Stimulated activated CD4-positive, alpha-beta T cell treated with anti-CD3 and anti-CD28 coated beads, Interleukin-4, amount 100 ng/mL, for 1 hour (primary cell): ENCODE measurements at regions not wholly inside any gene's neighbourhood (a gene's known extent, or its start where the extent isn't known, plus 50 kb on each side); places are given as distances from the start of the nearest gene placed in this dataset.
A peak's percentile ranks its signal among the peaks of the same experiment; 100 is the strongest.
"Not testable (repeated sequence)": the region's sequence is repeated elsewhere in the genome, so short reads cannot be mapped to it uniquely, and the experiment has no call there.

Source experiments
- DNase-seq: peaks from one replicate; pipeline ENCODE4 v3.0.0-alpha.2; 2020

GRCh38 chr1:101492144-101492543 is 255.3 kb downstream of the S1PR1 start:
- not testable (repeated sequence) for DNase-seq

DNA sequence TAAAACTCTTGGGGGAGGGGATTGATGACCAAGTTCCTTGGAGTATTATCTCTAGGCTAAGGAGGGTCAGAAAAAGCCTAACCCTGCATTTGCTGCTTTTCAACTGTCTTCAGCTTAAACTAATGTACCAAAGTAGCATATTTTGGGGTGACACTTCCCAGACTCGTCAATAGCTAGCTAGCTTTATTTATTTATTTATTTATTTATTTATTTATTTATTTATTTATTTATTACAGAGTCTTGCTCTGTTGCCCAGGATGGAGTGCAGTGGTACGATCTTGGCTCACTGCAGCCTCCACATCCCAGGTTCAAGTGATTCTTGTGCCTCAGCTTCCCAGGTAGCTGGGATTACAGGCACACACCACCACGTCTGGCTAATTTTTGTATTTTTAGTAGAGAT is 257.1 kb downstream of the S1PR1 start:
- not testable (repeated sequence) for DNase-seq

DNA sequence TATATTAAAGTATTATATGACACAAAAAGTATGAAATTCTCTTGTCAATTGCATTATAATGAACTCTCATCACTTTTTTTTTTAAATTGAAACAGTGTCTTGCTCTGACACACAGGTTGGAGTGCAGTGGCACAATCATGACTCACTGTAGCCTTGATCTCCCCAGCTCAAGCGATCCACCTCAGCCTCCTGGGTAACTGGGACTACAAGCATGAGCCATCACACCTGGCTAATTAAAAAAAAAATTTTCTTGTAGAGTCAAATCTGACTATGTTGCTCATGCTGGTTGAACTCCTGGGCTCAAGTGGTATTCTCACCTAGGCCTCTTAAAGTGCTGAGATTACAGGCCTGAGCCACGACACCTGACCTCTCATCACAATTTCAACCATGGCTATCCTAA is 259.3 kb downstream of the S1PR1 start:
- DNase-seq: no peak

- no peak for DNase-seq
These were observed 261.2 kb downstream of the S1PR1 start for GRCh38 chr1:101497881-101498559.

DNA sequence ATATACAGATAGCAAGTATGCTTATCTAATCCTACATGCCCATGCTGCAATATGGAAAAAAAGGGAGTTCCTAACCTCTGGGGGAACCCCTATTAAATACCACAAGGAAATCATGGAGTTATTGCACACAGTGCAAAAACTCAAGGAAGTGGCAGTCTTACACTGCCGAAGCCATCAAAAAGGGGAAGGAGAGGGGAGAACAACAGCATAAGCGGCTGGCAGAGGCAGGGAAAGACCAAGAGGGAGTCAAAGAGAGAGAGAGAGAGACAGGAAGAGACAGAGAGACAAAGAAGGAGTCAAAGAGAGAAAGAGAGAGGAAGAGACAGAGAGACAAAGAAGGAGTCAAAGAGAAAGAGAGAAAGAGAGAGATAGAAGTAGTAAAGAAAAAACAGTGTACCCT is 267.3 kb downstream of the S1PR1 start:
- not testable (repeated sequence) for DNase-seq

- not testable (repeated sequence) for DNase-seq
These were observed 268.4 kb downstream of the S1PR1 start for GRCh38 chr1:101505240-101505639.

- peak; percentile 2 for DNase-seq
These were observed 269.8 kb downstream of the S1PR1 start for GRCh38 chr1:101506541-101507164.

GRCh38 chr1:101507547-101507971 is 270.7 kb downstream of the S1PR1 start:
- DNase-seq: no peak

DNA sequence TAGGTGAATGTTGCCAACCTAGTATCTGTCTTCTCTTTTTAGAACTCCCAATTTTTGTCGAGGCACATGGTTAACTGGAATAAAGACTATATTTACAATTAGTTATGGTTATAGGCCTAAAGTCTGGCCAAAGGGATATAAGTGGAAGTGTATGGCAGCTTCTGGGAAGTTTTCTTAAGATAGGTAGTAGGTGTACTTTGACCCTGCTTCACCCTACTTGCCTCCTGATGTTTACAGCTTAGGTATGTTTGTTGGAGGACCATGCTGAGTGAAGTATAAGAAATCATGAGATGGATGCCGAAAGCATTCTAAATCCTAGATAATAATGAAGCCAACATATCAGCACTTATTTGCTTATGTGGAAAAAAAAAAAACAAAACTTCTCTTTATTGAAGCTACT is 272.1 kb downstream of the S1PR1 start:
- DNase-seq: no peak

- no peak for DNase-seq
These were observed 272.6 kb downstream of the S1PR1 start for GRCh38 chr1:101509370-101509769.

GRCh38 chr1:101511202-101511891 is 274.5 kb downstream of the S1PR1 start:
- no peak for DNase-seq

- DNase-seq: no peak
These were observed 283.5 kb downstream of the S1PR1 start for GRCh38 chr1:101520302-101520701.

DNA sequence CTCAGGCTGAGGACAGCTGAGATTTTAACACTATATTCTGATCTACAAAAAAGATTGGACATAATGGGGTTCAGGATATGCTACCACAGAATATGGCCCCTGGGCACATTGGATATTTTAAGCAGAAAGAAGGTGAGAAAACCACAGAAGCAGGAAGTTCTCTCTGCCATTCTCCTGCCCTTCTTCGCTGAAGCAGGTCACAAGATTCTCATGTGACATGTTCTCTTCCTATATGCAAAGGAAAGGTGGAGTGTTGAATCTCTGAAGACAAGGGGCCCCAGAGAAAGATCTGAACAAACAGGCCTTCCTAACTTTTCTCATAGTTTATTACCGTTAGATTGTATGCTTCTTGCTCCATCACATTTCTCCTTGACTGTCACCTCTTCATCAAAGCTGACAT is 285.7 kb downstream of the S1PR1 start:
- DNase-seq: no peak

DNA sequence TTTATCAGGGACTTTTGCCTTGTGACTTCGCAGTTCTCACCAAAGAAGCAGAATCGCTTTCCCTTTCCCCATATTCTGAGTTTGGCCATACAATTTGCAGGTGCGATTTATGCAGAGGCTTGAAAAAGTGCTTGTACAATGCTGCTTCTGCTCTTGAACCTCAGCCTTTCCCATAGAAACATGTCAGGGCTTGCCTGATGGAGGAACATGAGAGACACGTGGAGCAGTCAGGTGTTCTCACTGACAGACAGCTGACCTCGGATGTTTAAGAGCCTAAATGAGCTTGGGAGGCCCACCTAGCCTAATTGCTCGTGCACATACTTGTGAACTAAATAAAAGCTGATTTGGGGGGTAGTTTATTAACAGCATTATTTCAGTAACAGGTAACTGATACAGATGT is 290.0 kb downstream of the S1PR1 start:
- no peak for DNase-seq

DNA sequence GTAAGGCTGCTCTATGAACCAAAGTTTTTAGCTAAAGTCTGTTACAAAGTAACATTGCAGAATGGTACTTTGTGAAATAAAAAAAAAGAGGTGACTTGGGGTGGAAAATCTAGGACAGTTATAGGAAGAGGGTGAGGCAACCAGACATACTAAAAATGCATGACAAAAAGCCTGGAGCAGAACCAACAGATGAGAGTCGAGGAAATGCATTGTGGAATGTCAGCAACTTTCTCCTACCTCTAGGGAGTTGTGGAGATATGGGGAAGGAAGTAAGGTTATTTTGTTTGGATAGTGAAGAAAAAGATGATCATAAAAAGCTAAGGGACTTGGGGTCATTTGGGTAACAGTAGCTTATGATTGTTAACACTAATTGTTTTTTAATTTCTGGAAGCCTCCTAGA is 295.6 kb downstream of the S1PR1 start:
- DNase-seq: no peak

DNA sequence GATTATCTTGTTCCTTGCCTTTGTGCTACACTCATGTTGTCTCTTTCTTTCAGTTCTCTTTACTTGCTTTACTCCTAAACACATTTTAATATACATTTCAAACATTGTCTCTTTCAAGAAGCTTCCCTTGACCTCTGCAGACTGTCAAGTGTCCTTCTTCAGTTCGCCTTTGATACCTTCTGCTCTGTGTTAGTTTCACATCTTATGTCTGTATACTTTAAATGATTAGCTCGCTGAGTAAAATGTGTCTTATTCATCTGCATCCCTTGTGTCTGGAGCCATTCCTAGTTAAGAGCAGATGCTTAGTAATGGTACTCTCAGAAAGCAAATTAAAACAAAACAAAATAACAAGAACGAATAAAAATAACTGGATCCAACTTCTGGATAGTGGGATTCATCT is 303.3 kb downstream of the S1PR1 start:
- no peak for DNase-seq

GRCh38 chr1:101546885-101547284 is 310.1 kb downstream of the S1PR1 start:
- no peak for DNase-seq

- DNase-seq: no peak
These were observed 310.5 kb downstream of the S1PR1 start for GRCh38 chr1:101547357-101547756.

DNA sequence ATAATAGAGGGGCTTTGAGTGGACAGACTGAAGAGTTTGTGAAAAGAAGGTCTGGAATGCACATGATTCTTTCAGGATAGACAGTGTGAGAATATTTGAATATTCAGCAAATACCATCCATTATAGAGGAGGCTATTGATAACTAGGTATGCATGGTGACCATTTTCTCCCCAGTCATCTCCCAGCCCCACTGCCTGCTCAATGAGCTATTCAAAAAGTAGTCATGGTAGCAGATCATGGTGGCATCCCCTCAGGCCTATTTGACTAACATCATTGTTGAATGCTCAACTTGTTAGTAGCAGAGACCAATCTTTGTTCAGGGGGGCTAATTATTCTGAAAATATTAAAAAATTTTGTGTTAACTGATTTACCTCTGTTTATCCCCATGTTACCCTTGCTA is 311.6 kb downstream of the S1PR1 start:
- no peak for DNase-seq

DNA sequence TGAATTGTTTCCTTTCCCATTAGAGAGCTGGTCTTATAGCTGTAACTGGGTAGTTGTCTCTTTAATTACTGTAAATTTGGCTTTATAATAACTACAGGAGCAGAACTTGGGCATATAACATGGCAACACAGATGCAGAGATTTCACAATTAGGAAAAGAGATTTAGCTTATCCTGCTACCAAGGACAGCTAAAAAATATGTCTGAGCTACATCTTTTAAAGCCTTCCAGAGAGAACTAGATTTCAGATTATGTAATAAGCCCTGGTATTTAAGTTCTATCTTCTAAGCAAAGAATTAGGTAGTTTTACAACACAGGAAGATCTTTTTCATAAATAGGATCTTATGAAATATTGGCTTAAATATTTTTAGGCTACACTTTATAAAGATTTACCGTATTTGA is 313.8 kb downstream of the S1PR1 start:
- no peak for DNase-seq

DNA sequence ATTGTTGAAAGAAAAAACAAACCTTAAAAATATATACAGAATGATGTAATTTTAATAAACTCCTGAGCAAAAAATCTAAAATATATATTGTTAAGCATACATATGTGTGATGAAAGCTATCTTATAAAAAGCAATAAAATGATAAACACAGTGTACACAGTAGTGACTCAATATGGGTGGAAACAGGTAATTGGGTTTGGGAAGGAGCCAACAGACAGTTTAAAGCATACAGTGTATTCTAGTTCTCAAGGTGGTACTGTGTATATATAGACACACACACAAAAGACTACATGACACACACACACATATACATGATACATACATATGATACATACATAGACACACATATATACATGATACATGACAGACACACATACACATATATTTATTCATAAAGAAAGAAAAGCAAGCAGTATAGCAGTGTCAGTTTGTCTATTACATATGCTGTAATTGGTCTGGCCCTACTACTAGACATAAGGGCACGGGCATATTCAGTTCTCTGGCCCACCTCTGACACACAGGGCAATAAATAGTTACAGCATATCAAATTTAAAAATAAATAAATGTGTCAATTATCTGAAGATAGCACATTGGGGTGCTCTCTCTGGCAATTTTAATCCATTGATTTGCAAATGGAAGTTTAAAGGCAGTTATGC is 330.2 kb downstream of the S1PR1 start:
- no peak for DNase-seq

DNA sequence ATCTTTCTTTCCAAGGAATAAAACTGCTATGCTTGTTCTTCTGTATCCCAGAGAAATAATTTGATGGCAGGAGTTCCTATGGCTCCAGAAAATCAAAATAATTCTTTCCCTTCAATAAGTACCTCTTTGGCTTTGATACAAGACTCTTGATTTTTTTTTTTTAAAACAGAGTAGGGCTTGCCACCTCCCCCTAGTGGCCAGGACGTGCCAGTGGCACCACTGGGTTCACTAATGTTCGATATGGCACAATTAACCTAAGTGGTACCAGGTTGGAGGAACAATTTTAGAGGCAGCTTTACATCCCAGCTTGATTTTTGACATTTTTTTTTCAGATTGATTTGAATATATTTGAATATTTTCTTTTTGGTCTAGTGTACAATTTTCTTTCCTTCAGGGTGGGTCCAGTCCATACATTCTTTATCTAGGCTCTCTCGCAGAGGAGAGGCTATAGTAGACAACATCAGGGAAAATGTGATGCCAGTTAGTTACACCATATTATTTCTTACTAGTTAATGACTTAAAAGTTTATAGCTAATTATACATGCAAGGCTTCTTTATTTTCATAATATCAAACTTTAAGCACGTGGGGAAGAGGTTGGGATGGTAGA is 330.9 kb downstream of the S1PR1 start:
- DNase-seq: peak; percentile 50

- DNase-seq: no peak
These were observed 350.9 kb downstream of the S1PR1 start for GRCh38 chr1:101587741-101588140.
